Embryonic facial prominence (tissue), 1 donor: ENCODE measurements at regions not wholly inside any gene's neighbourhood (a gene's known extent, or its start where the extent isn't known, plus 50 kb on each side); places are given as distances from the start of the nearest gene placed in this dataset.
A peak's percentile ranks its signal among the peaks of the same experiment; 100 is the strongest.

ENCODE experiments used
- DNase-seq: peaks from one replicate; pipeline ENCODE4 v3.0.0-alpha.2; 2016; ENCODE audit errors: extremely low spot score

GRCh38 chr2:120515759-120516678, 170.1 kb downstream of the INHBB start:
- no peak for DNase-seq

- no peak for DNase-seq
Measured at GRCh38 chr2:120516679-120517314, 170.9 kb downstream of the INHBB start.

GRCh38 chr2:120517751-120518469, 172.0 kb downstream of the INHBB start:
- DNase-seq = no peak

- DNase-seq = no peak
Measured at GRCh38 chr2:120518819-120519218, 172.9 kb downstream of the INHBB start.

GRCh38 chr2:120519469-120519868, 173.5 kb downstream of the INHBB start:
- DNase-seq = no peak

GRCh38 chr2:120520454-120520853, 174.5 kb downstream of the INHBB start:
- no peak for DNase-seq

- no peak for DNase-seq
Measured at GRCh38 chr2:120520929-120521912, 175.3 kb downstream of the INHBB start.

GRCh38 chr2:120522151-120522751, 176.3 kb downstream of the INHBB start:
- DNase-seq = peak; percentile 14

GRCh38 chr2:120523766-120524165, 177.8 kb downstream of the INHBB start:
- no peak for DNase-seq

GRCh38 chr2:120524174-120524573, 178.2 kb downstream of the INHBB start:
- no peak for DNase-seq

GRCh38 chr2:120525056-120526046, 179.4 kb downstream of the INHBB start:
- DNase-seq = no peak

- DNase-seq = no peak
Measured at GRCh38 chr2:120526047-120526562, 180.2 kb downstream of the INHBB start.

GRCh38 chr2:120526997-120527945, 181.3 kb downstream of the INHBB start:
- DNase-seq = no peak

- DNase-seq = no peak
Measured at GRCh38 chr2:120528051-120528692, 182.2 kb downstream of the INHBB start.

- DNase-seq = no peak
Measured at GRCh38 chr2:120528693-120529076, 182.7 kb downstream of the INHBB start.

GRCh38 chr2:120530781-120531180, 184.8 kb downstream of the INHBB start:
- no peak for DNase-seq

GRCh38 chr2:120531365-120531764, 185.4 kb downstream of the INHBB start:
- DNase-seq = no peak
